ENCODE measurements at regions not wholly inside any gene's neighbourhood (a gene's known extent, or its start where the extent isn't known, plus 50 kb on each side); places are given as distances from the start of the nearest gene placed in this dataset.

- intact Hi-C loops (cut with DNase I): no loop called here
- TF ChIP-seq CTCF (IDR thresholded peaks at IDR 0.05): no peak
Measured at GRCh38 chr21:23384679-23385078, 2222.6 kb downstream of the MRPL39 start.

GRCh38 chr21:23374155-23374554, 2233.1 kb downstream of the MRPL39 start:
- DNase-seq: no peak

More at GRCh38 chr21:23384679-23385078, 2222.6 kb downstream of the MRPL39 start:
- Histone ChIP-seq H3K9me3 (no peaks in the 10 kb centered on the region), H3K4me3 (no peak overlapping the region), H3K27ac (no peak overlapping the region), H3K36me3 (no peaks in the 10 kb centered on the region), H3K27me3 (no peaks in the 10 kb centered on the region), H3K4me1 (no peaks in the 10 kb centered on the region)
- no peak for DNase-seq
- ATAC-seq: no peak

GRCh38 chr21:23356905-23357304, 2250.4 kb downstream of the MRPL39 start:
- H3K9me3 ChIP-seq: no peaks in the 10 kb centered on the region
- no peaks in the 10 kb centered on the region for H3K4me1 ChIP-seq
- H3K36me3 ChIP-seq: no peaks in the 10 kb centered on the region
- intact Hi-C loops (cut with DNase I): no loop called here
- H3K27ac ChIP-seq: no peak overlapping the region
- TF ChIP-seq CTCF (IDR thresholded peaks at IDR 0.05): no peak
- no peak overlapping the region for H3K4me3 ChIP-seq
- ATAC-seq: no peak
- H3K27me3 ChIP-seq: no peaks in the 10 kb centered on the region
- DNase-seq: no peak

More at GRCh38 chr21:23374155-23374554, 2233.1 kb downstream of the MRPL39 start:
- no peak for ATAC-seq
- TF ChIP-seq CTCF (IDR thresholded peaks at IDR 0.05): no peak
- no peaks in the 10 kb centered on the region for H3K9me3 ChIP-seq
- H3K27me3 ChIP-seq: no peaks in the 10 kb centered on the region
- H3K36me3 ChIP-seq: no peaks in the 10 kb centered on the region
- H3K27ac ChIP-seq: no peak overlapping the region
- no peak overlapping the region for H3K4me3 ChIP-seq
- intact Hi-C loops (cut with DNase I): no loop called here
- no peaks in the 10 kb centered on the region for H3K4me1 ChIP-seq

- DNase-seq (no peak), ATAC-seq (no peak)
- intact Hi-C loops (cut with DNase I): no loop called here
- H3K36me3 ChIP-seq: no peaks in the 10 kb centered on the region
- no peak overlapping the region for H3K27ac ChIP-seq
- H3K4me3 ChIP-seq: no peak overlapping the region
- TF ChIP-seq CTCF (IDR thresholded peaks at IDR 0.05): no peak
- no peaks in the 10 kb centered on the region for H3K9me3 ChIP-seq
- H3K4me1 ChIP-seq: no peaks in the 10 kb centered on the region
- H3K27me3 ChIP-seq: no peaks in the 10 kb centered on the region
Measured at GRCh38 chr21:23316190-23316589, 2291.1 kb downstream of the MRPL39 start.

GRCh38 chr21:23308741-23309140, 2298.5 kb downstream of the MRPL39 start:
- H3K36me3 ChIP-seq: no peaks in the 10 kb centered on the region
- intact Hi-C loops (cut with DNase I): no loop called here
- no peak for TF ChIP-seq CTCF (IDR thresholded peaks at IDR 0.05)
- DNase-seq (no peak), ATAC-seq (no peak)
- no peaks in the 10 kb centered on the region for H3K4me1 ChIP-seq
- no peaks in the 10 kb centered on the region for H3K9me3 ChIP-seq
- no peak overlapping the region for H3K4me3 ChIP-seq
- H3K27ac ChIP-seq: no peak overlapping the region
- H3K27me3 ChIP-seq: no peaks in the 10 kb centered on the region

- Histone ChIP-seq H3K27me3 (no peaks in the 10 kb centered on the region), H3K4me3 (no peak overlapping the region), H3K36me3 (no peaks in the 10 kb centered on the region), H3K4me1 (no peaks in the 10 kb centered on the region), H3K27ac (no peak overlapping the region), H3K9me3 (no peaks in the 10 kb centered on the region)
- TF ChIP-seq CTCF (IDR thresholded peaks at IDR 0.05): no peak
- ATAC-seq (no peak), DNase-seq (no peak)
- intact Hi-C loops (cut with DNase I): no loop called here
Measured at GRCh38 chr21:23307065-23307464, 2300.2 kb downstream of the MRPL39 start.
